DOHH2 (cell line): ENCODE measurements at regions not wholly inside any gene's neighbourhood (a gene's known extent, or its start where the extent isn't known, plus 50 kb on each side); places are given as distances from the start of the nearest gene placed in this dataset.

ENCODE experiments used
- CTCF ChIP-seq: fragments of 200-600 bp; sonication (generic); IDR thresholded peaks from one replicate; pipeline ENCODE4 v1.5.1; 2014; ENCODE audit warnings: antibody characterized with exemption, mild to moderate bottlenecking, low read depth, low read length; ENCODE audit not compliant: poor library complexity, severe bottlenecking
- EZH2phosphoT487 ChIP-seq: fragments of 200-600 bp; sonication (generic); IDR thresholded peaks from 2 replicates; pipeline ENCODE4 v1.6.1; 2017; ENCODE audit warnings: borderline replicate concordance, mild to moderate bottlenecking, antibody characterized with exemption, low read length, moderate library complexity, mixed read lengths

GRCh38 chr5:57085306-57086081, 88.4 kb upstream of the GPBP1 start:
- TF ChIP-seq CTCF (no peak), EZH2phosphoT487 (no peak)
